IMR-90 (cell line): ENCODE measurements at regions not wholly inside any gene's neighbourhood (a gene's known extent, or its start where the extent isn't known, plus 50 kb on each side); places are given as distances from the start of the nearest gene placed in this dataset.

Source experiments
- ATAC-seq: fragments of 200-7000 bp; cut with Tn5 transposase; 2 replicates; pipeline ENCODE4 v1.9.1; 2020; ENCODE audit warnings: low read depth, mild to moderate bottlenecking, moderate library complexity
- BruUV-seq: library from RNA; stranded (reverse); fragments of 400-500 nt; replicated peaks from 2 replicates; lab custom pipeline; 2021; lab: Mats Ljungman, UMichigan
- CTCF ChIA-PET: fragments of 300-600 bp; formaldehyde crosslinking; extraction: SDS; loops from one replicate; lab custom pipeline; 2021; ENCODE audit warnings: antibody characterized with exemption; lab: Yijun Ruan, JAX
- POLR2A ChIA-PET: fragments of 300-600 bp; sonication (Branson Sonifier 250); formaldehyde crosslinking; loops from one replicate; lab custom pipeline; 2022; ENCODE audit warnings: antibody characterized with exemption; ENCODE audit not compliant: unreplicated experiment; lab: Charles Lee
- DNase-seq: peaks from one replicate; pipeline ENCODE4 v3.0.0; 2013
- H2AFZ ChIP-seq: replicated peaks from 2 replicates; pipeline ENCODE3; 2013; ENCODE audit warnings: low read length, mild to moderate bottlenecking; ENCODE audit not compliant: poor library complexity
- H2AK5ac ChIP-seq: 2 replicates; pipeline ENCODE4 v1.6.1; 2013; ENCODE audit warnings: low read depth, low read length, inconsistent platforms
- H2AK9ac ChIP-seq: replicated peaks from 2 replicates; pipeline ENCODE3; 2013; ENCODE audit warnings: mild to moderate bottlenecking, low read depth, low read length, moderate library complexity; ENCODE audit not compliant: poor library complexity
- H2BK120ac ChIP-seq: 2 replicates; pipeline ENCODE4 v1.6.1; 2013; ENCODE audit warnings: low read depth, low read length, inconsistent platforms
- H2BK15ac ChIP-seq: 3 replicates; pipeline ENCODE4 v1.6.1; 2013; ENCODE audit warnings: low read depth, low read length, inconsistent platforms
- H2BK20ac ChIP-seq: 2 replicates; pipeline ENCODE4 v1.6.1; 2013; ENCODE audit warnings: low read depth, mild to moderate bottlenecking, inconsistent platforms, low read length, moderate library complexity
- H2BK5ac ChIP-seq: 2 replicates; pipeline ENCODE4 v1.6.1; 2013; ENCODE audit warnings: mild to moderate bottlenecking, low read depth, low read length, inconsistent platforms; ENCODE audit not compliant: poor library complexity, severe bottlenecking
- H3K14ac ChIP-seq: replicated peaks from 2 replicates; pipeline ENCODE4 v1.6.1; 2013; ENCODE audit warnings: low read depth, low read length, inconsistent platforms
- H3K18ac ChIP-seq: 2 replicates; pipeline ENCODE4 v1.6.1; 2013; ENCODE audit warnings: low read depth, low read length, control low read depth
- H3K23ac ChIP-seq: 2 replicates; pipeline ENCODE4 v1.6.1; 2013; ENCODE audit warnings: low read depth, low read length, inconsistent platforms
- H3K27ac ChIP-seq: 2 replicates; pipeline ENCODE4 v1.5.1; 2013; ENCODE audit warnings: mild to moderate bottlenecking, control low read depth, low read length; ENCODE audit not compliant: insufficient read depth
- H3K27me3 ChIP-seq: 2 replicates; pipeline ENCODE4 v1.6.1; 2013; ENCODE audit warnings: low read length; ENCODE audit not compliant: control insufficient read depth, insufficient read depth
- H3K36me3 ChIP-seq: 2 replicates; pipeline ENCODE4 v1.6.1; 2013; ENCODE audit warnings: low read length, mixed read lengths; ENCODE audit not compliant: control insufficient read depth, insufficient read depth
- H3K4ac ChIP-seq: 2 replicates; pipeline ENCODE4 v1.6.1; 2013; ENCODE audit warnings: low read depth, low read length, inconsistent platforms
- H3K4me1 ChIP-seq: 2 replicates; pipeline ENCODE4 v1.6.1; 2013; ENCODE audit warnings: low read length, mixed read lengths; ENCODE audit not compliant: control insufficient read depth, insufficient read depth
- H3K4me2 ChIP-seq: 2 replicates; pipeline ENCODE4 v1.6.1; 2013; ENCODE audit warnings: low read depth, mild to moderate bottlenecking, control low read depth, low read length, moderate library complexity
- H3K4me3 ChIP-seq: 2 replicates; pipeline ENCODE4 v1.5.1; 2013; ENCODE audit warnings: low read depth, mild to moderate bottlenecking, control low read depth, low read length, moderate library complexity; ENCODE audit not compliant: insufficient read depth
- H3K56ac ChIP-seq: 2 replicates; pipeline ENCODE4 v1.6.1; 2013; ENCODE audit warnings: low read length, inconsistent platforms; ENCODE audit not compliant: insufficient read depth; ENCODE audit errors: extremely low read depth
- H3K79me1 ChIP-seq, 2 experiments: 2 replicates each; pipeline ENCODE4 v1.6.1; 2013; ENCODE audit warnings: low read length in 2 of 2, inconsistent platforms in 1 of 2, low read depth in 1 of 2
- H3K9ac ChIP-seq: 2 replicates; pipeline ENCODE4 v1.6.1; 2013; ENCODE audit warnings: low read depth, low read length, control low read depth
- H3K9me1 ChIP-seq: 2 replicates; pipeline ENCODE4 v1.6.1; 2013; ENCODE audit warnings: low read length, inconsistent platforms; ENCODE audit not compliant: insufficient read depth
- H3K9me3 ChIP-seq: 2 replicates; pipeline ENCODE4 v1.6.1; 2013; ENCODE audit warnings: low read length; ENCODE audit not compliant: control insufficient read depth, insufficient read depth
- H4K20me1 ChIP-seq: 2 replicates; pipeline ENCODE4 v1.6.1; 2013; ENCODE audit warnings: low read length, inconsistent platforms; ENCODE audit not compliant: insufficient read depth
- H4K5ac ChIP-seq: 2 replicates; pipeline ENCODE4 v1.6.1; 2013; ENCODE audit warnings: mild to moderate bottlenecking, low read depth, low read length, control low read depth
- H4K8ac ChIP-seq, 2 experiments: 2 replicates each; pipeline ENCODE4 v1.6.1; 2013; ENCODE audit warnings: low read depth in 2 of 2, low read length in 2 of 2, control low read depth in 1 of 2, inconsistent platforms in 1 of 2
- H4K91ac ChIP-seq: 2 replicates; pipeline ENCODE4 v1.6.1; 2013; ENCODE audit warnings: low read depth, low read length, inconsistent platforms; ENCODE audit not compliant: insufficient read depth
- CHD1 ChIP-seq: IDR thresholded peaks from 2 replicates; pipeline ENCODE4 v1.6.1; 2012; ENCODE audit warnings: low read depth, low read length, improper control_type of control experiment
- CTCF ChIP-seq: conservative IDR thresholded peaks from 2 replicates; pipeline ENCODE4 v1.5.1; 2012; ENCODE audit warnings: mild to moderate bottlenecking, low read depth, low read length, improper control_type of control experiment
- ELK1 ChIP-seq: fragments of 150-350 bp; IDR thresholded peaks from 2 replicates; pipeline ENCODE4 v1.6.1; 2016; ENCODE audit warnings: low read depth, mild to moderate bottlenecking, low read length, moderate library complexity, borderline replicate concordance
- NFE2L2 ChIP-seq: fragments of 150-350 bp; IDR thresholded peaks from 2 replicates; pipeline ENCODE4 v1.6.1; 2016; ENCODE audit warnings: low read depth, mild to moderate bottlenecking, low read length
- RAD21 ChIP-seq: IDR thresholded peaks from 2 replicates; pipeline ENCODE4 v1.6.1; 2012; ENCODE audit warnings: low read length, improper control_type of control experiment
- RCOR1 ChIP-seq: IDR thresholded peaks from 2 replicates; pipeline ENCODE4 v1.6.1; 2012; ENCODE audit warnings: mild to moderate bottlenecking, low read length, improper control_type of control experiment; ENCODE audit not compliant: insufficient replicate concordance
- SMC3 ChIP-seq: fragments of 150-350 bp; IDR thresholded peaks from 2 replicates; pipeline ENCODE4 v1.6.1; 2016; ENCODE audit warnings: low read depth, mild to moderate bottlenecking, antibody characterized with exemption, low read length, moderate library complexity
- USF2 ChIP-seq: fragments of 150-350 bp; IDR thresholded peaks from 2 replicates; pipeline ENCODE4 v1.6.1; 2017; ENCODE audit warnings: mild to moderate bottlenecking, antibody characterized with exemption, low read length, low read depth
- WGBS, 2 experiments: methylation state at CpG; one replicate each; pipeline versions ENCODE4 v1.1.5 to v1.1.7; 2013; ENCODE audit warnings: missing lambda C conversion rate in 2 of 2; ENCODE audit not compliant: insufficient read length in 1 of 2; ENCODE audit errors: extremely low coverage in 2 of 2; 5-methylcytosine and 5-hydroxymethylcytosine counted together
- dilution Hi-C: fragments of 300-500 bp; cut with HindIII; formaldehyde crosslinking; loops from one replicate; pipeline ENCODE4 v1.14.3; 2018; ENCODE audit warnings: low sequenced_read_pairs; ENCODE audit not compliant: unreplicated experiment
- in situ Hi-C: fragments of 300-500 bp; cut with MboI; formaldehyde crosslinking; loops from 3 replicates; pipeline ENCODE4 v1.14.3; 2019; ENCODE audit warnings: low sequenced_read_pairs, inconsistent platforms, mixed read lengths
- intact Hi-C: fragments of 100-400 bp; cut with micrococcal nuclease; formaldehyde crosslinking; loops from 2 replicates; pipeline ENCODE4 v1.10.0; 2022

- H3K56ac ChIP-seq: no peak overlapping the region
- H3K36me3 ChIP-seq: no peaks in the 10 kb centered on the region
- H4K91ac ChIP-seq: no peak overlapping the region
- no peak overlapping the region for H2BK15ac ChIP-seq
- no peak overlapping the region for H3K27ac ChIP-seq
- H3K27me3 ChIP-seq: no peaks in the 10 kb centered on the region
- no peak overlapping the region for H3K4ac ChIP-seq
- ATAC-seq: no peak
- H3K9ac ChIP-seq: no peak overlapping the region
- no peak for TF ChIP-seq ELK1
- no peak for TF ChIP-seq USF2
- no peak for TF ChIP-seq CHD1
- TF ChIP-seq RAD21: no peak
- no peak for TF ChIP-seq NFE2L2
- TF ChIP-seq SMC3: no peak
- no peak for TF ChIP-seq RCOR1
- TF ChIP-seq CTCF: no peak
- H2BK5ac ChIP-seq: no peak overlapping the region
- CTCF ChIA-PET: interaction anchor here (1.0 to 1.1 kb wide), 2 partner anchors 14 to 262 kb away, joined by 3 to 4 read pairs; no protein-coding TSS in a partner anchor
- no peak for DNase-seq
- no peak overlapping the region for H4K5ac ChIP-seq
- no peak overlapping the region for H2BK120ac ChIP-seq
- dilution Hi-C loops (no loop called here), in situ Hi-C loops (no loop called here), intact Hi-C loops (loop anchor here (5.0 kb wide), 1 partner anchor 52 kb away; no protein-coding TSS in a partner anchor)
- WGBS, 2 experiments: no CpG with 5 or more reads among the region's 2 CpGs
- no peak overlapping the region for H3K14ac ChIP-seq
- H3K4me1 ChIP-seq: 0 out of 2 replicates have a peak, but pooled peaks cover 2% of the 10 kb centered on the region
- no peaks in the 10 kb centered on the region for H3K9me1 ChIP-seq
- H2AK9ac ChIP-seq: no peak overlapping the region
- POLR2A ChIA-PET: no interaction called here
- no peaks in the 10 kb centered on the region for H3K79me1 ChIP-seq
- no peak overlapping the region for H4K8ac ChIP-seq
- H3K4me2 ChIP-seq: no peak overlapping the region
- H3K4me3 ChIP-seq: no peak overlapping the region
- H2AK5ac ChIP-seq: no peak overlapping the region
- H4K20me1 ChIP-seq: no peaks in the 10 kb centered on the region
- no peaks in the 10 kb centered on the region for H3K9me3 ChIP-seq
- no peak overlapping the region for H2AFZ ChIP-seq
- BruUV-seq: no TSS peak
- no peak overlapping the region for H2BK20ac ChIP-seq
- H3K18ac ChIP-seq: no peak overlapping the region
- H3K23ac ChIP-seq: no peak overlapping the region
These were observed 55.4 kb upstream of the RASSF6 start for GRCh38 chr4:73675623-73676022.
